K562 (cell line): ENCODE measurements at regions not wholly inside any gene's neighbourhood (a gene's known extent, or its start where the extent isn't known, plus 50 kb on each side); places are given as distances from the start of the nearest gene placed in this dataset.

ENCODE experiments used
- ATAC-seq: fragments of 200-7000 bp; cut with Tn5 transposase; 3 replicates; pipeline ENCODE4 v1.9.1; 2020; ENCODE audit warnings: moderate library complexity
- BruUV-seq: library from RNA; stranded (reverse); fragments of 400-500 nt; replicated peaks from 2 replicates; lab custom pipeline; 2021; lab: Mats Ljungman, UMichigan
- CTCF ChIA-PET: fragments of 300-600 bp; formaldehyde crosslinking; extraction: SDS; loops from one replicate; lab custom pipeline; 2021; ENCODE audit warnings: low intra/inter-chr PET ratio; lab: Yijun Ruan, JAX
- POLR2A ChIA-PET: fragments of 300-600, 350-650 bp; sonication (Branson Sonifier 250); formaldehyde crosslinking; extraction: SDS; loops from one replicate; lab custom pipeline; 2021; ENCODE audit warnings: antibody characterized with exemption, inconsistent platforms; lab: Yijun Ruan, JAX
- DNase-seq, 4 experiments: peaks; one replicate each; pipeline versions ENCODE4 v3.0.0 to v3.0.0-alpha.2; 2011 to 2018; ENCODE audit warnings: low spot score in 3 of 4, mixed read lengths in 3 of 4; ENCODE audit errors: extremely low read depth in 1 of 4
- FAIRE-seq: peaks from 2 replicates; lab custom pipeline; 2011; peaks lifted over from hg19 to GRCh38; lab: Jason Lieb, UNC
- H2AFZ ChIP-seq: 2 replicates; pipeline ENCODE4 v1.6.0; 2011; ENCODE audit warnings: low read depth, low read length, control low read depth, inconsistent platforms
- H3K27ac ChIP-seq: fragments of 200-600 bp; 3 replicates; pipeline ENCODE4 v1.8.0; 2011; ENCODE audit warnings: low read depth, mild to moderate bottlenecking, control low read depth, inconsistent platforms, low read length, moderate library complexity, mixed read lengths; ENCODE audit errors: extremely low read depth
- H3K27me3 ChIP-seq, 2 experiments: fragments of 300-600 bp in 1 of 2; 2 replicates in 1 of 2; 3 replicates in 1 of 2; pipeline versions ENCODE4 v1.6.0 to v1.8.0; 2011; ENCODE audit warnings: inconsistent platforms in 2 of 2, low read length in 2 of 2, mild to moderate bottlenecking in 1 of 2, mixed read lengths in 1 of 2, moderate library complexity in 1 of 2; ENCODE audit not compliant: control insufficient read depth in 2 of 2, insufficient read depth in 2 of 2
- H3K36me3 ChIP-seq: fragments of 300-600 bp; 3 replicates; pipeline ENCODE4 v1.8.0; 2011; ENCODE audit warnings: mild to moderate bottlenecking, low read length, inconsistent platforms; ENCODE audit not compliant: control insufficient read depth, insufficient read depth
- H3K4me1 ChIP-seq, 2 experiments: fragments of 200-600 bp in 1 of 2; replicated peaks in 1 of 2; 2 replicates in 1 of 2; 3 replicates in 1 of 2; pipeline versions ENCODE4 v1.5.1 to v1.8.0; 2011; ENCODE audit warnings: inconsistent platforms in 2 of 2, low read length in 2 of 2, mild to moderate bottlenecking in 1 of 2, mixed read lengths in 1 of 2, moderate library complexity in 1 of 2; ENCODE audit not compliant: control insufficient read depth in 2 of 2, insufficient read depth in 2 of 2
- H3K4me2 ChIP-seq: 2 replicates; pipeline ENCODE4 v1.6.1; 2011; ENCODE audit warnings: low read length, control low read depth, inconsistent platforms, mixed read lengths; ENCODE audit not compliant: insufficient read depth
- H3K4me3 ChIP-seq: fragments of 200-600 bp; sonication (generic), shearing (Covaris generic); 2 replicates; pipeline ENCODE4 v1.5.1; 2016; ENCODE audit warnings: control low read depth, inconsistent platforms
- H3K79me2 ChIP-seq: fragments of 200-600 bp; 3 replicates; pipeline ENCODE4 v1.8.0; 2011; ENCODE audit warnings: low read length, inconsistent platforms; ENCODE audit not compliant: control insufficient read depth, insufficient read depth
- H3K9ac ChIP-seq, 2 experiments: 2 replicates each; pipeline versions ENCODE4 v1.6.0 to v1.6.1; 2011; ENCODE audit warnings: low read depth in 2 of 2, low read length in 2 of 2, control low read depth in 1 of 2, inconsistent platforms in 1 of 2, mild to moderate bottlenecking in 1 of 2, mixed read lengths in 1 of 2; ENCODE audit not compliant: insufficient read depth in 1 of 2
- H3K9me1 ChIP-seq: one replicate; pipeline ENCODE4 v1.6.0; 2011; ENCODE audit warnings: inconsistent platforms, mild to moderate bottlenecking, low read length, moderate library complexity; ENCODE audit not compliant: control insufficient read depth, insufficient read depth
- H3K9me3 ChIP-seq: replicated peaks from 2 replicates; pipeline ENCODE4 v1.5.1; 2011; ENCODE audit warnings: low read depth, low read length, inconsistent platforms; ENCODE audit not compliant: control insufficient read depth, insufficient read depth
- H4K20me1 ChIP-seq: replicated peaks from 2 replicates; pipeline ENCODE4 v1.6.1; 2011; ENCODE audit warnings: low read length, inconsistent platforms, mixed read lengths; ENCODE audit not compliant: control insufficient read depth, insufficient read depth
- CCAR2 ChIP-seq: fragments of 200-400 bp; formaldehyde crosslinking; IDR thresholded peaks from 2 replicates; pipeline ENCODE4 v1.6.1; 2017; ENCODE audit warnings: mild to moderate bottlenecking, low read depth, low read length
- CTBP1 ChIP-seq: fragments of 450-650 bp; IDR thresholded peaks from 2 replicates; pipeline ENCODE4 v1.6.1; 2016; ENCODE audit warnings: borderline replicate concordance
- HNRNPH1 ChIP-seq: fragments of 200-400 bp; formaldehyde crosslinking; optimal IDR thresholded peaks from 2 replicates; pipeline ENCODE3; 2017; ENCODE audit warnings: low read depth, mild to moderate bottlenecking, low read length, moderate library complexity
- KAT8 ChIP-seq: fragments of 450-650 bp; IDR thresholded peaks from 2 replicates; pipeline ENCODE4 v1.6.1; 2016; ENCODE audit warnings: low read depth, mild to moderate bottlenecking
- MCM7 ChIP-seq, 2 experiments: fragments of 450-650 bp; IDR thresholded peaks; 2 replicates each; pipeline ENCODE4 v1.6.1; 2016 to 2018
- NELFE ChIP-seq: IDR thresholded peaks from 2 replicates; pipeline ENCODE4 v1.6.1; 2011; ENCODE audit warnings: mild to moderate bottlenecking; ENCODE audit not compliant: insufficient read depth, insufficient read length
- SMAD1 ChIP-seq: fragments of 150-350 bp; IDR thresholded peaks from 2 replicates; pipeline ENCODE4 v1.6.1; 2014; ENCODE audit warnings: low read length, low read depth; ENCODE audit not compliant: partially characterized antibody
- THRB ChIP-seq: fragments of 450-650 bp; formaldehyde crosslinking; conservative IDR thresholded peaks from 2 replicates; pipeline ENCODE4 v1.4.0; 2022; ENCODE audit warnings: mild to moderate bottlenecking, missing genetic modification characterization
- ZFPM2 ChIP-seq: fragments of 250-450 bp; sonication (Bioruptor Pico); IDR thresholded peaks from 2 replicates; pipeline ENCODE4 v1.5.1; 2022; ENCODE audit warnings: mild to moderate bottlenecking
- ZNF134 ChIP-seq: fragments of 250-450 bp; sonication (Bioruptor Pico); conservative IDR thresholded peaks from 2 replicates; pipeline ENCODE4 v1.4.0; 2020
- ZNF668 ChIP-seq: fragments of 250-450 bp; sonication (Bioruptor Pico); IDR thresholded peaks from 2 replicates; pipeline ENCODE4 v1.8.0; 2022; ENCODE audit warnings: mild to moderate bottlenecking, inconsistent platforms
- WGBS: fragments of 100-300 bp; shearing (Covaris generic); methylation state at CpG from one replicate; pipeline ENCODE4 v1.1.6; 2016; ENCODE audit warnings: low coverage, mixed read lengths; ENCODE audit not compliant: insufficient coverage; ENCODE audit errors: missing lambda C conversion rate; 5-methylcytosine and 5-hydroxymethylcytosine counted together
- in situ Hi-C: fragments of 300-500 bp; cut with MboI; formaldehyde crosslinking; loops from 4 replicates; pipeline ENCODE4 v1.15.0; 2018; ENCODE audit warnings: inconsistent platforms, mixed read lengths
- intact Hi-C: fragments of 100-400 bp; cut with micrococcal nuclease; formaldehyde crosslinking; loops from 2 replicates; pipeline ENCODE4 v1.14.2; 2022
- TF ChIP-seq, protein P1 (sequence below): sonication (generic); formaldehyde crosslinking; IDR thresholded peaks from 2 replicates; pipeline ENCODE4 v1.4.0; 2020; ENCODE audit warnings: mild to moderate bottlenecking, missing genetic modification reagents

- TF ChIP-seq THRB (CRISPR knock-in tag): no peak
- no peak for TF ChIP-seq MCM7 (IDR thresholded peaks at IDR 0.05)
- no peak for TF ChIP-seq CTBP1
These were observed 105.3 kb upstream of the LYZL2 start (continued) for GRCh38 chr10:30734901-30735300.

- no TSS peak for BruUV-seq
- ChIA-PET CTCF (no interaction called here), POLR2A (no interaction called here)
- H3K36me3 ChIP-seq: no peaks in the 10 kb centered on the region
- WGBS: 0% methylated on average over 6 of the region's 6 CpGs
- intact Hi-C loops (no loop called here), in situ Hi-C loops (loop anchor here (25.0 kb wide), 1 partner anchor 1055 kb away; no protein-coding TSS in a partner anchor)
- no peak for ATAC-seq
- no peak overlapping the region for H3K4me3 ChIP-seq
- no peaks in the 10 kb centered on the region for H4K20me1 ChIP-seq
- H3K4me2 ChIP-seq: no peak overlapping the region
- H3K27ac ChIP-seq: no peak overlapping the region
- no peaks in the 10 kb centered on the region for H3K9me1 ChIP-seq
- no peak for FAIRE-seq
- peaks cover 2 to 30% of the 10 kb centered on the region in 2 experiments; a peak in 3 of 5 replicates for H3K27me3 ChIP-seq
- no peaks in the 10 kb centered on the region for H3K4me1 ChIP-seq
- no peak for TF ChIP-seq ZFPM2 (CRISPR knock-in tag)
- no peak for TF ChIP-seq ZNF134
- TF ChIP-seq, protein P1, sequence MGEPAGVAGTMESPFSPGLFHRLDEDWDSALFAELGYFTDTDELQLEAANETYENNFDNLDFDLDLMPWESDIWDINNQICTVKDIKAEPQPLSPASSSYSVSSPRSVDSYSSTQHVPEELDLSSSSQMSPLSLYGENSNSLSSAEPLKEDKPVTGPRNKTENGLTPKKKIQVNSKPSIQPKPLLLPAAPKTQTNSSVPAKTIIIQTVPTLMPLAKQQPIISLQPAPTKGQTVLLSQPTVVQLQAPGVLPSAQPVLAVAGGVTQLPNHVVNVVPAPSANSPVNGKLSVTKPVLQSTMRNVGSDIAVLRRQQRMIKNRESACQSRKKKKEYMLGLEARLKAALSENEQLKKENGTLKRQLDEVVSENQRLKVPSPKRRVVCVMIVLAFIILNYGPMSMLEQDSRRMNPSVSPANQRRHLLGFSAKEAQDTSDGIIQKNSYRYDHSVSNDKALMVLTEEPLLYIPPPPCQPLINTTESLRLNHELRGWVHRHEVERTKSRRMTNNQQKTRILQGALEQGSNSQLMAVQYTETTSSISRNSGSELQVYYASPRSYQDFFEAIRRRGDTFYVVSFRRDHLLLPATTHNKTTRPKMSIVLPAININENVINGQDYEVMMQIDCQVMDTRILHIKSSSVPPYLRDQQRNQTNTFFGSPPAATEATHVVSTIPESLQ (CRISPR knock-in tag): no peak
- no peak for TF ChIP-seq HNRNPH1
- no peak for TF ChIP-seq KAT8
- TF ChIP-seq THRB (CRISPR knock-in tag): no peak
- no peak for TF ChIP-seq CCAR2
- TF ChIP-seq SMAD1: no peak
- TF ChIP-seq NELFE: no peak
- TF ChIP-seq ZNF668 (CRISPR knock-in tag): no peak
- no peak overlapping the region for H2AFZ ChIP-seq
- H3K9me3 ChIP-seq: no peaks in the 10 kb centered on the region
- no peaks in the 10 kb centered on the region for H3K79me2 ChIP-seq
- H3K9ac ChIP-seq: no peak overlapping the region
- no peak for DNase-seq
These were observed 103.1 kb upstream of the LYZL2 start for GRCh38 chr10:30732671-30733070.
